ENCODE measurements at regions not wholly inside any gene's neighbourhood (a gene's known extent, or its start where the extent isn't known, plus 50 kb on each side); places are given as distances from the start of the nearest gene placed in this dataset.

DNA sequence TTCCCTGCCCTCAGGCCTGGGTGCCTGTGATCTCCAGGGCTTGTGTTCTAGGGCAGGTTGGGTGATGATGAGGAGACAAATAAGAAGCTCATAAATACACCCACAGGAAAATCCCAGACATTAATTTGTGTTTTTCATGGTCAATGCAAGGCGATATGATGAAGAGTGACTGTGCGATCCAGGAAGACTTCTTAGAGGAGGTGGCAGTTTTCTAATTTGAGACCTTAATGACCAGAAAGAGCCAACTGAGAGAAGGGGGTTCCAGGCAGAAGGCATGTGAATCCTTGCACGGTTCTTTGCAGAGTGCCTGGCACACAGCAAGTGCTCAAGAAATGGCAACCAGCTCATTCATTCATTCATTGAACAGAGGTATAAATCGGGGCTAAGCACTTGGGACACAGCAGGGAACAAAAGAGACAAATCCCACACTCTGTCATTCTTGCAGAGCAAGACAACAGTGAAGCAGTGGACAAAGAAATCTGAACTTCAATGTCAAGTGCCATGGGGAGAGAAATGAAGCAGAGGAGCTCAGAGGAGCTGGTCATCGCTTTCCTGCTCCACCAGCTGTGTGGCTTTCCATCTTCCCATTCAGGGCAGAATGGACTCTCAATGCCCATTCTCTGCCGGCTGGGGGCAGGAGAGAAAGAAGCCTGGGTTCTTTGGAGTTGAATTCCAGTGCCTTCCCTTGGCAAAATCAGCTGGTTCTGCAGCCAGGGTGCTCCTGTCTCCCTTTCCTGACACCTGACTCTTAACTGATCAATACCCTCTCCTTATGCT, 128.3 kb downstream of the AACS start:
- Mint-ChIP-seq H3K27ac (no peak overlapping the region), H3K36me3 (no peaks in the 10 kb centered on the region), H3K4me1 (no peaks in the 10 kb centered on the region), H3K27me3 (peaks cover 32% of the 10 kb centered on the region), H3K9me3 (no peaks in the 10 kb centered on the region), H3K4me3 (no peak overlapping the region)

- Mint-ChIP-seq H3K36me3 (no peaks in the 10 kb centered on the region), H3K4me3 (no peak overlapping the region), H3K27ac (no peak overlapping the region), H3K27me3 (peaks cover 25% of the 10 kb centered on the region), H3K4me1 (no peaks in the 10 kb centered on the region), H3K9me3 (no peaks in the 10 kb centered on the region)
Observed at GRCh38 chr12:125194163-125194773, 129.0 kb downstream of the AACS start.

- no peaks in the 10 kb centered on the region for H3K9me3 Mint-ChIP-seq
- no peak overlapping the region for H3K27ac Mint-ChIP-seq
- H3K27me3 Mint-ChIP-seq: peaks cover 21% of the 10 kb centered on the region
- H3K4me3 Mint-ChIP-seq: no peak overlapping the region
- H3K36me3 Mint-ChIP-seq: no peaks in the 10 kb centered on the region
- H3K4me1 Mint-ChIP-seq: no peaks in the 10 kb centered on the region
Observed at GRCh38 chr12:125194987-125195386, 129.8 kb downstream of the AACS start.

DNA sequence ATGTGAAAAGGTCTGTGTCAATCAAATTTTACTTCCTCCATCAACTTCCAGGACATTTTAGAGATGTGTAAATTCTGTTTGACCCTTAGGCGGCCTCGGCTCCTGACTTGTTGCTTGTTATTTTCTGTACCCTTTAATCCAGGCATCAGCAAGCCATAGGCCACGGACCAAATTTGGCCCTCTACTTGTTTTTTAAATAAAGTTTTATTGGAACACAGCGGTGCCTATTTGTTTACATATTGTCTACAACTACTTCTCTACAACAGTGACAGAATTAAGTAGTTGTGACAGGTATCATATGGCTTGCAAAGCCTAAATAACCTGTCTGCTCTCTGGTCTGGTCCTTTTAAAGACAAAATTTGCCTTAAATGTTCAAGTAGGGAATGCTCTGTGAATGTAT, 132.1 kb downstream of the AACS start:
- H3K27me3 Mint-ChIP-seq: peaks cover 17% of the 10 kb centered on the region
- H3K27ac Mint-ChIP-seq: no peak overlapping the region
- no peaks in the 10 kb centered on the region for H3K4me1 Mint-ChIP-seq
- no peaks in the 10 kb centered on the region for H3K36me3 Mint-ChIP-seq
- H3K4me3 Mint-ChIP-seq: no peak overlapping the region
- no peaks in the 10 kb centered on the region for H3K9me3 Mint-ChIP-seq

- no peak overlapping the region for H3K4me3 Mint-ChIP-seq
- H3K27me3 Mint-ChIP-seq: peaks cover 13% of the 10 kb centered on the region
- H3K9me3 Mint-ChIP-seq: no peaks in the 10 kb centered on the region
- no peak overlapping the region for H3K27ac Mint-ChIP-seq
- no peaks in the 10 kb centered on the region for H3K36me3 Mint-ChIP-seq
- no peaks in the 10 kb centered on the region for H3K4me1 Mint-ChIP-seq
Observed at GRCh38 chr12:125198652-125199051, 133.4 kb downstream of the AACS start.

GRCh38 chr12:125201090-125201489, 135.9 kb downstream of the AACS start:
- H3K27me3 Mint-ChIP-seq: peaks cover 6% of the 10 kb centered on the region
- no peak overlapping the region for H3K27ac Mint-ChIP-seq
- H3K4me1 Mint-ChIP-seq: no peaks in the 10 kb centered on the region
- no peaks in the 10 kb centered on the region for H3K9me3 Mint-ChIP-seq
- no peaks in the 10 kb centered on the region for H3K36me3 Mint-ChIP-seq
- no peak overlapping the region for H3K4me3 Mint-ChIP-seq

- H3K27ac Mint-ChIP-seq: no peak overlapping the region
Observed at GRCh38 chr12:125201940-125202339, 136.7 kb downstream of the AACS start.

DNA sequence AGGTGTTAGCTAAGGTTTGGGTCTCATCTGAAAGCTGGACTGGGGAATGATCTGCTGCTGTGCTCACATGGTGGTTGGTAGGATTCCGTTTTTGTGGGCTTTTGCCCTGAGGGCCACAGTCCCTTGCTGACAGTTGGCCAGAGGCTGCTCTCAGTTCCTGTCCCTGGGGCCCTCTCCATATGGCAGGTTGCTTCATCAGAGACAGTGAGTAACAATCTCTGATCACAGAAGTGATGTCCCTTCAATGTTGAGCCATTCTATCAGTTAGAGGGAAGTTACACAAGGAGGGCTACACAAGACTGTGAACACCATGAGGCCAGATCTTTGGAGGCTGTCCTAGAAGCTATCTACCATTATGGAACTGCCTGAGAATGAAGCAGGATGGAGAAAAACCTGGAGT, 137.2 kb downstream of the AACS start:
- Mint-ChIP-seq H3K9me3 (no peaks in the 10 kb centered on the region), H3K4me1 (no peaks in the 10 kb centered on the region)

More at GRCh38 chr12:125201940-125202339, 136.7 kb downstream of the AACS start:
- Mint-ChIP-seq H3K27me3 (peaks cover 7% of the 10 kb centered on the region), H3K9me3 (no peaks in the 10 kb centered on the region), H3K4me1 (no peaks in the 10 kb centered on the region), H3K4me3 (no peak overlapping the region), H3K36me3 (no peaks in the 10 kb centered on the region)

DNA sequence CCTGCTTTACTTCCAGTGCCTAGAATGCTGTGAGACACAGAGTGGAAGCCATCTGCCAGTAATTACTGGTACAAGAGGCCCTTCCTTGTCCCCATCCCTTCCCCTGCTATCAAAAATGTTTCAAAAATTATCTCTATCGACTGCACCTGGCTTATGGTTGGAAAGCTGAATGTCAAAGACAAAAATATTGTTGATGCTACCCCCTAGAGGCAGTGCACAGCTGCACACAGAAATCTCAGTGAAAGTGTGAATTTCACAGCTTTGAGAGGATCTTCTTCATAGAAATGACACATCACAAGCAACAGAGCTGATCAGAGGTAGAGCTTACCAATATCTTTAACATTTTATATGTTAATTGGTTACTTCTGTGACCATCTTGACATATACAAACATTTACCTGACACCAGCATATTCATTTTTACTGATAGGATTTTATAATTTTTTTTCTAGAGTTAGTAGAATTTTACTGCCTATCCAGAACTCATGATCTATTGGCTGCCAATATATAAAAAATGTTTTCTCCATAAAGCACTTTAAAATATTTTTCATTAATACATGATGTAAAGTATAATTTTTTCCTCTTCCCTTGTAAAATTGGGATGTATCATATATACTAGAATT, 138.0 kb downstream of the AACS start:
- Mint-ChIP-seq H3K36me3 (no peaks in the 10 kb centered on the region), H3K9me3 (no peaks in the 10 kb centered on the region), H3K27ac (no peak overlapping the region), H3K27me3 (peaks cover 10% of the 10 kb centered on the region), H3K4me3 (no peak overlapping the region), H3K4me1 (no peaks in the 10 kb centered on the region)

More for the DNA sequence above, 137.2 kb downstream of the AACS start:
- Mint-ChIP-seq H3K36me3 (no peaks in the 10 kb centered on the region), H3K27me3 (peaks cover 7% of the 10 kb centered on the region), H3K27ac (no peak overlapping the region), H3K4me3 (no peak overlapping the region)

DNA sequence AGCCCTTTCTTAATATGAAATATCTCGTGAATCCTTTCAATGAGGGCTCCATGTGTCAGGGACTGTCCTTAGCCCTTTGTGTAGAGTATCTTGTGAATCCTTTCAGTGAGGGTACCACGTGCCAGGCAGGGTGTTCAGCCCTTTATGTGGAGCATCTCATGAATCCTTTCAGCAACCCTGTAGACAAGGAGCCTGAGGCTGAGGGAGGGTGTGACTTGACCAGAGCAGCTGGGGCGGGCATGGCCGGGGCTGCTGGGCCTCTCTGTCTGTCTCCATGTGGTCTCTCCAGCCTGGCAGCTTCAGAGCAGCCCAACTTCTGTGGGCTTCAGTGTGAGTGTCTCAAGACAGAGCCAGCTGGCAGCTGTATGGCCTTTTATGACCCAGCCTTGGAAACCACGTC, 140.2 kb downstream of the AACS start:
- H3K27ac Mint-ChIP-seq: no peak overlapping the region
- no peak overlapping the region for H3K4me3 Mint-ChIP-seq
- peaks cover 16% of the 10 kb centered on the region for H3K27me3 Mint-ChIP-seq

DNA sequence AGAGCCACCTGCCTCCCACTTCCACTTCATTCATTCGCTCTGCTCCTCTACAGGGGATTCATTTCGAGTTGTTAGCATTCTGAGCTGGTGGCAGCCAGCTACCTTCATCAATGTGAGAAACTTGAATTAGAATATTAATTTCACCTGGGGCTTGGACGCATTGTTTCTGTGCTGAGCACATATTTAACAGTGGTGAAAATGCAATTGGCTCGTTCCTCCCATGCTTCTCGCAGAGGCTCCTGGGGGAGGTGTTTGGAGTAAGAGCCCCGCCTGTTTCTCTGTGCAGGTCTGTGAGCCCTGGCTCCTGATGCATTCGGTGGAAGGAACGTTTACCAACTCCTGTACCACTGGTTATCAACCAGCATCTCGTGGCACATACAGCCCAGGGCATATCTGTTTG, 141.5 kb downstream of the AACS start:
- peaks cover 14% of the 10 kb centered on the region for H3K27me3 Mint-ChIP-seq
- no peak overlapping the region for H3K4me3 Mint-ChIP-seq
- no peak overlapping the region for H3K27ac Mint-ChIP-seq
- no peaks in the 10 kb centered on the region for H3K9me3 Mint-ChIP-seq
- H3K36me3 Mint-ChIP-seq: no peaks in the 10 kb centered on the region
- no peaks in the 10 kb centered on the region for H3K4me1 Mint-ChIP-seq

More for the DNA sequence above, 140.2 kb downstream of the AACS start:
- no peaks in the 10 kb centered on the region for H3K36me3 Mint-ChIP-seq
- H3K9me3 Mint-ChIP-seq: no peaks in the 10 kb centered on the region
- H3K4me1 Mint-ChIP-seq: no peaks in the 10 kb centered on the region

- Mint-ChIP-seq H3K27me3 (peaks cover 12% of the 10 kb centered on the region), H3K36me3 (no peaks in the 10 kb centered on the region), H3K9me3 (no peaks in the 10 kb centered on the region), H3K27ac (no peak overlapping the region), H3K4me3 (no peak overlapping the region), H3K4me1 (no peaks in the 10 kb centered on the region)
Observed at GRCh38 chr12:125208334-125208733, 143.1 kb downstream of the AACS start.

DNA sequence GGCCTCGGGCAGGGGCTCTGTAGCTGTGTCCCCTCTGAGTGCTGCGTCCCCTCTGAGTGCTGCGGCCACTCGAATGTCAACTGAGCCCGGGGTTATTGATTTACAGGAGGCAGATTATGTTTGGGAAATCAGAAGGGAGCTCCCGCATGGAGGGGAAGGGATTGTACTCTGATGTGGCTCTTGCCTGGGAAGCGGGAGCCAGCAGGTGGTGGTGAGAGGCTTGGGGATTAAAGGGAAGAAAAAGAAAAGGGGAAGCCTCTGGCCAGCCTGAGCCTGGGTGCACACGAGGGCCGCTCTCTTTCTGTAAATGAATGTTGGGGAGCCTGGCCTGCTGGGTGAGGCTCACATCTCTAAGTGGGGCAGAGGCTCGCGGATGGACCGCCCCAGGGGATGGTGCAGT, 143.7 kb downstream of the AACS start:
- Mint-ChIP-seq H3K4me1 (no peaks in the 10 kb centered on the region), H3K27ac (no peak overlapping the region), H3K9me3 (no peaks in the 10 kb centered on the region), H3K36me3 (no peaks in the 10 kb centered on the region), H3K27me3 (peaks cover 12% of the 10 kb centered on the region), H3K4me3 (no peak overlapping the region)

DNA sequence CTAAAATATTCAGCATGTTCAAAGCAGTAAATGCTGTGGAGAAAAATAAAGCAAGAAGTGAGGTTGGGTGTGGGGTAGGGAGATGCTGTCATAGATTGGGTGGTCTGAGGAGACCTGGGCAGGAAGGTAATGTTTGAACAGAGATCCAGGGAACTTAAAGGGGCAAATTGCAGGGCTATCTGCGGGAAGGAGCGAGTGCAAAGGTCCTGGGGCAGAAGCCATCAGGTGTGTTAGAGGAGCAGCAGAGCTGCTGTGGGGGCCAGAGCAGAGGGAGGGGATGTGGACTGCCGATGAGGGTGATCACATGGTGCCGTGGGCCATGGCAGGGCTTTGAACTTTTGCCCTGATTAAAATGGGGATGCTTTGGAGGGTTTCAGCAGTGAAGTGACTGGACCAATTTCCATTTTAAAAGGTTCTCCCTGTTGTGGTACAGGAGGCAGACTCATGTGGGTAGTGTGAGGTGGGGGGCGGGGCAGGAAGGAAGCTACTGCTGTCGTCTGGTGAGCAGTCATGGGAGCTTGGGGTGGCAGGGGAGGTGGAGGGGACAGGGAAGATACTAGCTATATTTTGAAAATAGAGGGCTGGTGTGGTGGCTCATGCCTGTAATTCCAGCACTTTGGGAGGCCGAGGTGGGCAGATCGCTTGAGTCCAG, 145.0 kb downstream of the AACS start:
- H3K36me3 Mint-ChIP-seq: no peaks in the 10 kb centered on the region
- H3K9me3 Mint-ChIP-seq: no peaks in the 10 kb centered on the region
- H3K27ac Mint-ChIP-seq: no peak overlapping the region
- H3K4me3 Mint-ChIP-seq: no peak overlapping the region
- H3K27me3 Mint-ChIP-seq: peaks cover 12% of the 10 kb centered on the region
- no peaks in the 10 kb centered on the region for H3K4me1 Mint-ChIP-seq

DNA sequence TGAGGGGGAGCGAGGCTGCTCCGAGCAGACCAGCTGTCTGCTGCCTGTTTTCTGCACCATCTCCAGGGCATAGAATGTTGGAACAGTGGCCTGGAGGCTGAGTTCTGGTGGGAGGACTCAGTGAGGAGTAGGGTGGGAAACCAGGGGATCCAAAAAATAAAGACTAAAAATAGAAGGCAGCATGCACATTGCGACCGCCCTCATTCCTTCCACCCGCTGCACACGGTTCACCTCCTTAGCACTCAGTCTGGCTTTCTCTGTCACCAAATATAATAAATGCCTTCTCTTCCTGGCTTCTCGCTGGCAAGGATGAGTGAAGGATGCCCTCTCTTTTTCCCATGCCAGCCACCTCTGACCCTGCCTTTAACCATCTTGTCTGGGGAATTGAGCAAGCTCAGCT, 146.2 kb downstream of the AACS start:
- H3K4me1 Mint-ChIP-seq: no peaks in the 10 kb centered on the region
- peaks cover 11% of the 10 kb centered on the region for H3K27me3 Mint-ChIP-seq
- H3K36me3 Mint-ChIP-seq: no peaks in the 10 kb centered on the region
- no peak overlapping the region for H3K27ac Mint-ChIP-seq
- no peak overlapping the region for H3K4me3 Mint-ChIP-seq
- no peaks in the 10 kb centered on the region for H3K9me3 Mint-ChIP-seq

- H3K27ac Mint-ChIP-seq: no peak overlapping the region
- no peak overlapping the region for H3K4me3 Mint-ChIP-seq
- H3K27me3 Mint-ChIP-seq: peaks cover 6% of the 10 kb centered on the region
- H3K4me1 Mint-ChIP-seq: no peaks in the 10 kb centered on the region
- no peaks in the 10 kb centered on the region for H3K36me3 Mint-ChIP-seq
- H3K9me3 Mint-ChIP-seq: no peaks in the 10 kb centered on the region
Observed at GRCh38 chr12:125214289-125214688, 149.1 kb downstream of the AACS start.
